ENCODE measurements at regions not wholly inside any gene's neighbourhood (a gene's known extent, or its start where the extent isn't known, plus 50 kb on each side); places are given as distances from the start of the nearest gene placed in this dataset.

DNA sequence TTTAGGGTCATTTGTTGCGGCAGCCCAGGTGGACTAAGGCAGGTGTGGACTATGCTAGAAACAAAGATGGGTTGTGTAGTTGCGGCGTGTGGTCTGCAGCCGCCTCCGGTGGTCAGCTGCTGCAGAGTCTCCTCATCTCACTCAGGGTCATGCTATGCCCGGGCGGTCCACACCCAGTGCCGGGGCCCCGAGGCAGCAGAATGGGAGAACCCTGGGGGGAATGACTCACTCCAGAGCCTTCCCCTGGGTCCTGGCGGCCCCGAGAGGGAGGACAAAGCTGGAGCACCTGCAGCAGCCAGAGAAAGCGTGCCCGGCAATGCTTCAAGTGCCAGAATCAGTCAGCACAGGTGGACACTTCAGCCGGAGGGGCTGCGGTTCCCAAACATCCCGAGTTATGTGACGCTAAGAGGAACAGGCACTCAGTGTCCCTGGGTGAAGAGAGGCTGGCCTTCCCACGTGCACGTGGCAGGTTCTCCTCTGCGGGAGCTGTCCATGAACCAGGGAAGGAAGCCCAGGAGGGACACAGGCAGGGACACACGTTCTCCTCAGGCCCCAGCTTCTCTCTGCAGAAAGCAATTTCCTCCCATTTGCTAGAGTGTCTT lies 289.6 kb upstream of the B3GAT1 start:
- H3K9me3 ChIP-seq (replicated peaks): no peaks in the 10 kb centered on the region
- no peak overlapping the region for H3K27ac ChIP-seq (replicated peaks)
- TF ChIP-seq, protein P1, sequence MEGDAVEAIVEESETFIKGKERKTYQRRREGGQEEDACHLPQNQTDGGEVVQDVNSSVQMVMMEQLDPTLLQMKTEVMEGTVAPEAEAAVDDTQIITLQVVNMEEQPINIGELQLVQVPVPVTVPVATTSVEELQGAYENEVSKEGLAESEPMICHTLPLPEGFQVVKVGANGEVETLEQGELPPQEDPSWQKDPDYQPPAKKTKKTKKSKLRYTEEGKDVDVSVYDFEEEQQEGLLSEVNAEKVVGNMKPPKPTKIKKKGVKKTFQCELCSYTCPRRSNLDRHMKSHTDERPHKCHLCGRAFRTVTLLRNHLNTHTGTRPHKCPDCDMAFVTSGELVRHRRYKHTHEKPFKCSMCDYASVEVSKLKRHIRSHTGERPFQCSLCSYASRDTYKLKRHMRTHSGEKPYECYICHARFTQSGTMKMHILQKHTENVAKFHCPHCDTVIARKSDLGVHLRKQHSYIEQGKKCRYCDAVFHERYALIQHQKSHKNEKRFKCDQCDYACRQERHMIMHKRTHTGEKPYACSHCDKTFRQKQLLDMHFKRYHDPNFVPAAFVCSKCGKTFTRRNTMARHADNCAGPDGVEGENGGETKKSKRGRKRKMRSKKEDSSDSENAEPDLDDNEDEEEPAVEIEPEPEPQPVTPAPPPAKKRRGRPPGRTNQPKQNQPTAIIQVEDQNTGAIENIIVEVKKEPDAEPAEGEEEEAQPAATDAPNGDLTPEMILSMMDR (IDR thresholded peaks at IDR 0.05; ENCODE audit: borderline replicate concordance): no peak
- no peak overlapping the region for H3K4me3 ChIP-seq
- H3K36me3 ChIP-seq: no peaks in the 10 kb centered on the region
- no peaks in the 10 kb centered on the region for H3K4me1 ChIP-seq
- H3K27me3 ChIP-seq (ENCODE audit: low read depth): peaks cover 85% of the 10 kb centered on the region
- no peak for DNase-seq
- intact Hi-C loops (cut with micrococcal nuclease): no loop called here

DNA sequence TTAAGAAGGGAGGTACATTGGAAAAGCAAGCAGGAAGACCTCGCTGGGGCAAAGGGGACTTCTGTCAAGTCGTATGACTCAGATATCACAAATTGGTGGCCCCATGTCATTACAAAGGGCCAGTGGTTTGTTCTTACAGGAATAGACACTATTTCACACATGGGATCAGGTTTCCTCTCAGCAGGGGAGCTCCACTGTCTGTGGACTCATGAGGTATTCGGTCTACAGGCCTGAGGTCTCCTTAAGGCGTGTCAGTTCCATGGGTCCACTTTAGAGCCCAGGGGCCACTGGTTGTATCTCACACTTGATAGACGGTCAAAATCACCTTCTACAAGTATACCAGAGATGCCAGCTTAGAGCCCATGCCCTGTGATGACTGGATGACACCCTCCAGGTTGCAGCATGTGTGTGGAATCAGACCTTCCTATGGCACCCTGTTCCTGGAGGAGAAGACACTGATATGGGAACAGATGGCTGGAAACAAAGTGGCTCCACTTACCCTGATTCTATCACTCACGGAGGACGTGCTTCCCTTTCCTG lies 288.1 kb upstream of the B3GAT1 start:
- Histone ChIP-seq H3K4me1 (no peaks in the 10 kb centered on the region), H3K27ac (replicated peaks) (no peak overlapping the region), H3K9me3 (replicated peaks) (no peaks in the 10 kb centered on the region), H3K4me3 (no peak overlapping the region), H3K27me3 (ENCODE audit: low read depth) (peaks cover 76% of the 10 kb centered on the region), H3K36me3 (no peaks in the 10 kb centered on the region)
- TF ChIP-seq, protein P1 (IDR thresholded peaks at IDR 0.05; ENCODE audit: borderline replicate concordance): no peak
- intact Hi-C loops (cut with micrococcal nuclease): no loop called here
- DNase-seq: no peak

DNA sequence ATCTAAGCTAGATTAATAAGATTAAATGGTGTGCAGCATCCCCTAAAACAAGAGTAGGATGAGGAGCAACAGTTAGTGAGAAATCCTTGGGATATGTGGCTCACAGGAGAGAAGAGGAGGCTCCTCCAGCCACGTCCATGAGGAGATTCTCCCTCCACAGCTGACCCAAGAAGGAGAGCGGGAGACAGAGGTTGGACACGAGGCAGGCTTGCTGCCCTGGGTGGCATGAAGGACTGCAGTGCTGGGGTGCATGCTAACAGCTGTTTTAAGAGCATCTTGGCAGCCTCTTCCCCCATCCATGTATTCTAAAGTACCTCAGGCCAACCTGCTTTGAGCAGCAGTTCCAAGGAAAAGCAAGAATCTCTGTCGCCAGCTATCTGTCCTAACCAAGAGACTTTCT lies 284.4 kb upstream of the B3GAT1 start:
- peaks cover 82% of the 10 kb centered on the region for H3K27me3 ChIP-seq (ENCODE audit: low read depth)
- TF ChIP-seq, protein P1 (IDR thresholded peaks at IDR 0.05; ENCODE audit: borderline replicate concordance): no peak
- no peak overlapping the region for H3K27ac ChIP-seq (replicated peaks)
- no peaks in the 10 kb centered on the region for H3K4me1 ChIP-seq
- H3K9me3 ChIP-seq (replicated peaks): no peaks in the 10 kb centered on the region
- H3K4me3 ChIP-seq: no peak overlapping the region
- DNase-seq: no peak
- H3K36me3 ChIP-seq: no peaks in the 10 kb centered on the region
- intact Hi-C loops (cut with micrococcal nuclease): no loop called here

DNA sequence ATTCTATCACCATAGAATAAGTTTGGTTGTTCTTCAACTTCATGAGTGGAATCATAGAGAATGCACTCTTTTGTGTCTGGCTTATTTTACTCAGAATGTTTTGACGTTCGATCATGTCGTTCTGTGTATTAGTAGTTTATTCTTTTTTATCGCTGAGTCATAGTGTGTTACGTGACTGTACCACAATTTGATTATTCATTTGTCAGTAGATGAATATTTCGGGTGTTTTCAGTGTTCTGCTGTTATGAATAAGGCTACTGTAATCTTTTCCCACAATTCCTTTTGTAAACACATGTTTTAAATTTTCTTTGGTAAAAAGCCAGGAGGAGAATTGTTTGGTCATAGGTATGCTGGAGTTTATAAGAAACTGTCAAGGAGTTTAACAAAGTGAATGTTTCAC lies 279.9 kb upstream of the B3GAT1 start:
- Histone ChIP-seq H3K36me3 (no peaks in the 10 kb centered on the region), H3K9me3 (replicated peaks) (no peaks in the 10 kb centered on the region), H3K4me1 (no peaks in the 10 kb centered on the region), H3K4me3 (no peak overlapping the region), H3K27me3 (ENCODE audit: low read depth) (peaks cover 80% of the 10 kb centered on the region), H3K27ac (replicated peaks) (no peak overlapping the region)
- no peak for DNase-seq
- TF ChIP-seq, protein P1 (IDR thresholded peaks at IDR 0.05; ENCODE audit: borderline replicate concordance): no peak
- intact Hi-C loops (cut with micrococcal nuclease): no loop called here

DNA sequence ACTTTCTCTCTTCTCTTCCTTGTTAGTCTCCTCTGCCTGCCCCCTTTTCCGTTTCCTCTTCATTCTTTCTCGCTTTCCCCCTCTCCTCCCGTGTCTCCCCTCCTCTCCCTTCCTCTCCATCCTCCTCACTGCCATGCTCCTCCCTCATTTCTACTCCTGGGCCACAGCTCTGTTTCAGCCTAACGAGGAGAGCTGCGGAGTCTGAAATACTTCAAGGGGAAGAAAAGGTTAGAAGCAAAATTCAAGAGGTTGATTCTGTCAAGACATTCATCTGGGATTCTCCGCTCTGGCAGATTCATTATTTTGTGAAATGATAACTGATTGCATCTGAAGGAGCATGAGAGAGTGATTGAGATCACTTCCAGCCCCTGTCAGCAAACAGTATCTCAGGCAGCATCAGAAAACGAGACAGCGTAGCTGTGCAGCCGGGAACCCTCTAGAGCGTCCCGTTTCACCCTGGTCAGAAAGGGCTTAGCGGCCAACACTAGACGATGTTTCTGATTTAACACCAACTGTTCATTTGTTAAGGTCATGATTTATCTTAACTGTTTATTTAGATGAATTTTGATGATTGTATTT lies 279.3 kb upstream of the B3GAT1 start:
- Histone ChIP-seq H3K27me3 (ENCODE audit: low read depth) (peaks cover 76% of the 10 kb centered on the region), H3K4me1 (no peaks in the 10 kb centered on the region), H3K4me3 (no peak overlapping the region), H3K36me3 (no peaks in the 10 kb centered on the region), H3K9me3 (replicated peaks) (no peaks in the 10 kb centered on the region), H3K27ac (replicated peaks) (no peak overlapping the region)
- intact Hi-C loops (cut with micrococcal nuclease): no loop called here
- TF ChIP-seq, protein P1 (IDR thresholded peaks at IDR 0.05; ENCODE audit: borderline replicate concordance): no peak
- no peak for DNase-seq

Data from left ventricle myocardium inferior (tissue), 1 donor.